Activated T-cell treated with anti-CD3 and anti-CD28 coated beads for 48 hours (primary cell): ENCODE measurements at regions not wholly inside any gene's neighbourhood (a gene's known extent, or its start where the extent isn't known, plus 50 kb on each side); places are given as distances from the start of the nearest gene placed in this dataset.
"Not testable (repeated sequence)": the region's sequence is repeated elsewhere in the genome, so short reads cannot be mapped to it uniquely, and the experiment has no call there.

Source experiments
- DNase-seq: peaks from one replicate; pipeline ENCODE4 v3.0.0-alpha.2; 2020; ENCODE audit warnings: low read depth

DNA sequence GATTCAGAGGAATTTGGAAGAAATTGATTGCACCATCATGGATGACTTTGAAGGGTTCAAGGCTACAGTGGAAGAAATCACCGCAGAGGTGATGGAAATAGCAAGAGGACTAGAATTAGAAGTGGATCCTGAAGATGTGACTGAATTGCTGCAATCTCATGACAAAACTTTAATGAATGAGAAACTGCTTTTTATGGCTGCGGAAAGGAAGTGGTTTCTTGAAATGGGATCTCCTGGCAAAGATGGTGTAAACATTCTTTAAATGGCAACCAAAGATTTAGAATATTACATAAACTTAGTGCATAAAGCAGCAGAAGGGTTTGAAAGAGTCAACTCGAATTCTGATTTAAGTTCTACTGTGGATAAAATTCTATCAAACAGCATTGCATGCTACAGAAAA, 698.6 kb downstream of the PLA2G4A start:
- no peak for DNase-seq

DNA sequence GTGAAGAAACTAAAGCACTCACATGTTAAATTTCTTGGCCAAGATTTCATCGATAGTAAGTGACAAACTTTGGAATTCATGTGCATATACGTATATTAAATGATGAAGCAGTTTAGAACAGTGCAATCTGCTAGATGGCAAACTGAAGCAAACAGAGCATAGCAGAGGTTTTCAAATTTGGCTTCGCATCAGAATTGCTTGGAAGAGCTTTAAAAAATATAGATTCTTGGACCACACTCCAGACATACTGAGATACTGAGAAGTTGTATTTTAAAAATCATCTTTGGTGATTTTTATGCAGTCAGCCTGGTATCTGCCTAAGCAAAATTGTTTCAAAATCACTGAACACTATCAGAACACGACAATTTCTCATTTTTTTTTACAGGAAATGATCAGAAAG, 709.2 kb downstream of the PLA2G4A start:
- no peak for DNase-seq

DNA sequence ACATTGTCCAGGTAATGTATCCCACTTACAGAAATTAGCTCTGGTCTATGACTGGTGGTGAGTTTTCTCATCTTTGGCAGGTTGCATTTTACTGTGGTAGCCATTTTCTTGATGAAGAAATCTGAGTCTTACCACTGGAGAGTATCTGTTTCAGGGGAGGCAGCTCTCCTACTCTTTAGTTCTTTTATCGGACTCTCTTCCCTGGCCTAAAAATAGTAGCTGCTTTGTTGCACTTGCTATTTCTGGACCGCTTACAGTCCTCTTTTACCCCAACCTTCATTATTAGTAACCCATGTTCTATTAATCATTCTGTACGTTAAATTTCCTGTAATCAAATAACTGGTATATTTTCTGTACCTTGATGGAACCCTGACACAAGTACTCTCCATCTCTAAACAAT, 720.8 kb downstream of the PLA2G4A start:
- DNase-seq: no peak

DNA sequence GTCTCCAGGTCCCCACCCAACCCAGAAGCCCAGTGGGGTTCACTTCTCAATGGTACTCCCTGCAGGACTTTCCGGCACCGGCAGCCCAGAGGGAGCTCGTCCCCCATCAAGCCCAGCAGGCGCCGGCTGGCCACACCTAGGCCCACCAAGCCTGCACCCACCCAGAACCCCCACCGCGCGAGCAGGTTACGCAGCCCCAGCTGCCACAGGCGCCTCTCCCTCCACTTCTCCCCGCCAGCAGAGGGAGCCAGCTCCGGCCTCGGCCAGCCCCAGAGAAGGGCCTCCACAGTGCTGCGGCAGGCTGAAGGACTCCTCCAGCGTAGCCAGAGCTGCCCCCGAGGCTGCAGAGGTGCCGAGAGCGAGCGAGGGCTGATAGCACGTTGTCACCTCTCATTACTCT, 722.3 kb downstream of the PLA2G4A start:
- no peak for DNase-seq

DNA sequence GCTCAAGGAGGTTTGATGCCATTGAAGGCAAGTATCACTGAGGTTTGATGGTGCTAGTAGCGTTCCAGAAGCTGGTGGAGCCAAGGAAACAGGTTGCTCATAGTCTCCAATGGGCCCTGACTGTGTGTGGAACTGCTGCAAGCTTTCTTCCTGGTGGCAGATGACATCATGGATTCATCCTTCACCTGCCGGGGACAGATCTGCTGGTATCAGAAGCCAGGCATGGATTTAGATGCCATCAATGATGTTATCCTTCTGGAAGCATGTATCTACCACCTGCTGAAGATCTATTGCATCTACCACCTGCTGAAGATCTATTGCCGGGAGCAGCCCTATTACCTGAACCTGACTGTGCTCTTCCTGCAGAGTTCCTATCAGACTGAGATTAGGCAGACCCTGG, 734.4 kb downstream of the PLA2G4A start:
- no peak for DNase-seq

DNA sequence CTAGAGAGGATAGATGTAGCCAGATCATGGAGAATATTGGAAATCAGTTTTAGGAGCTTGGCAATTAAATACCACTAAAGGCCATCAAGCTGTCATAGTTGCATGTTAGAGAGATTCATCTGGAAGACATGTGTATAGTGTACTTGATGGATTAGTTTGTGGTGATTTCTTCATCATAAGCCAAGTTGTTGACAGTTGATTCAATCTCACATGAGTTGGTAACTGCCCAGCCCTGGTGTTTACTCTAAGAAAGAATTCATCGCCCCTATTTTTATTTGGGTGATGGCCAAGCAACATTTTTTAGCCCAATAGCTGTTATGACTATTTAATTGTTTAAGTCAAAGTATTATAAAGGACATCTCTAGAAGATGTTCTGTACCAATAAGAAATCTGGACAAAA, 737.6 kb downstream of the PLA2G4A start:
- DNase-seq: no peak

DNA sequence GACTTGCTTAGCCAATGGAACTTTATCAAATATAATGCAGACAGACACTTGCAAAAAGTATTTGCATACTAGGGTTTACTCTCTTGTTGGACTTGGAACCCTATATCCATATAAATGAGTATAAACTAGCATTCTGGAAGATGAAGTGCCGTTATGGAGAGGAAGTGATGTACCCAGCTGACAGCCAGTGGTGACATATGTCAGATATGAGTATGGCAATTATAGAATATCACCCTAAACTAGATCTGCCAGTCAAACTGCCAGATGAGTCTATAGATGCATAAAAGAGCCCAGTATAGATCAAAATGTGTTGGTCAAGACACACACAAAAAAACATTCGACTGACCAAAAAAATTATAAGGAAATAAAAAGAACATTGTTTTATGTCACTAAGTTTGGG, 739.3 kb downstream of the PLA2G4A start:
- DNase-seq: no peak

DNA sequence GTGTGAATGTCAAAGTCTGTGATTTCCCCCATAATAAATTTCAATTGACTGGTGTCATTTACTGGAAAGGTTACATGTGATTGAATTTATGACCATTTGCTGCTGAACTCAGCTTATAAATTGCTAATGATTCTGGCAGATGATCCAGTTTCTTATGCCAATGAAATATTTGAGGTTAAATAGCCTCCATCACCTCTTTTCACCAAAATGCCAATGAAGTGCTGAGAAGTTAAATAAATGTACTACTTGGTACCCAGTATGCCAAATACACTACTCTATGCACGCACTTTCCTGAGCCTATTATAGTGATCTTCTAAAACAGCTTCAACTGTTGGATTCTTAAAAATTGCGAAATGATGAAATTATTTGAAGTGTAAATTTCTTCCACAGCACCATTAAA, 741.4 kb downstream of the PLA2G4A start:
- no peak for DNase-seq

DNA sequence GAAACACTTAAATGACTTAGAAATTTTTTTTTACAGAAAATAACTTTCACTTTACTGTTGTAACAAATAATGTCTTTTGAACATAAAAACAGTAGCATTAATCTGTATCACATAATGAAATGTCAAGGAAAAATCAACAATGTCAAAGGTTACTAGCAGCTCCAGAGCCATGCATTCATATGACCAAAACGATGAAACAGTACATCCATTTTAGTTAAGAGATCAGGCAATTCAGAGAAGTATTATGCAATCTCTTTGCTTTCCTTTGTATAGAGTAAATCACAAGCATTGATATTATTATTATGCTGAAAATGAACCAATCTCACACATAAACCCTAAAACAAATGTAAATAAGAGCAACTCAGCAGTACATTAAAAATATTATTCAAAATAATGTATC, 748.9 kb downstream of the PLA2G4A start:
- DNase-seq: no peak

DNA sequence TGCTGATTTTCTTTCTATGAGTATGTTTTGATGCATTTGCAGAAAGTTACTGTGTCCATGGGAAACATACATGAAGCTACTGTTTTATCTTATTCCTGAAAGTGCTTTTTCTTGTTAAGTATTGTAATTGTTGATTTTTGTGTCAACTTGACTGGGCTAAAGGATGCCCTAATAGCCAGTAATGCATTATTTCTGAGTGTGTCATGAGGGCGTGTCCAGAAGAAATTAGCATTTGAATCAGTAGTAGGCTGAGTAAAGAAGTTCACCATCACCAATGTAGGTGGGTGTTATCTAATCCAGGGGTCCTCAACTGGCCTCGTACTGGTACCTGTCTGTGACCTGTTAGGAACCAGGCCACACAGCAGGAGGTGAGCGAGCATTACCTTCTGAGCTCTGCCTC, 760.2 kb downstream of the PLA2G4A start:
- no peak for DNase-seq

DNA sequence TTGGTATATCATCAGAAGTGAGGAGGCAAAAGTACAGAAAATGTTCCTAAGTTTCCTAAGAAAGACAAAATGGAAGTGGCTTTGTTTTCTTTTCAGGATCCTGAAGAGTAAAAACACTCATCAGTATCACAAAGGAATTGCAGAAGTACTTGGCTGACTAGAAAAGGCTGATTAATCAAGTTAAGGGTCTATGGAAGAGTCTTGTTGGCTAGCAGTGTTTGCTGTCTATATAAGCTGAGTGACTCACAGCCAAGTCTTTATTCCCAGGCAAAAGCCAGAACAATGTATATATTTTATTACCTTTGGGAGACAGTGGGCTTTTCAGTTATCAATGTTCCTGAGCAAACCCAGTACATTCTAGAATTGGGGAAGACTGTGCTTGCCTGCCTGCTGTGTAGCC, 777.0 kb downstream of the PLA2G4A start:
- no peak for DNase-seq

DNA sequence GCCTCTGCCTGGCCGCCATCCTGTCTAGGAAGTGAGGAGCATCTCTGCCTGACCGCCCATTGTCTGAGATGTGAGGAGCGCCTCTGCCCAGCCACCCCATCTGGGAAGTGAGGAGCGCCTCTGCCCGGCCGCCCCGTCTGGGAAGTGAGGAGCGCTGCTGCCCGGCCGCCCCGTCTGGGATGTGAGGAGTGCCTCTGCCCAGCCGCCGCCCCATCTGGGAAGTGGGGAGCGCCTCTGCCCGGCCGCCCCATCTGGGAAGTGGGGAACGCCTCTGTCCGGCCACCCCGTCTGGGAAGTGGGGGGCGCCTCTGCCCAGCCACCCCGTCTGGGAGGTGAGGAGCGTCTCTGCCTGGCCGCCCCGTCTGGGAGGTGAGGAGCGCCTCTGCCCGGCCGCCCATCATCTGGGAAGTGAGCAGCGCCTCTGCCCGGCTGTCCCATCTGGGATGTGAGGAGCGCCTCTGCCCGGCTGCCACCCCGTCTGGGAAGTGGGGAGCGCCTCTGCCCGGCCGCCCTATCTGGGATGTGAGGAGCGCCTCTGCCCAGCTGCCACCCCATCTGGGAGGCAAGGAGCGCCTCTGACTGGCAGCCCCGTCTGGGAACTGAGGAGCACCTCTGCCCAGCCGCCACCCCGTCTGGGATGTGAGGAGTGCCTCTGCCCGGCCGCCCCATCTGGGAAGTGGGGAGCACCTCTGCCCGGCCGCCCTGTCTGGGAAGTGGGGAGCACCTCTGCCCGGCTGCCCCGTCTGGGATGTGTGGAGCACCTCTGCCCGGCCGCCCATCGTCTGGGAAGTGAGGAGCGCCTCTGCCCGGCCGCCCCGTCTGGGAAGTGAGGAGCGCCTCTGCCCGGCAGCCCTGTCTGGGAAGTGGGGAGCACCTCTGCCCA, 787.3 kb downstream of the PLA2G4A start:
- not testable (repeated sequence) for DNase-seq

DNA sequence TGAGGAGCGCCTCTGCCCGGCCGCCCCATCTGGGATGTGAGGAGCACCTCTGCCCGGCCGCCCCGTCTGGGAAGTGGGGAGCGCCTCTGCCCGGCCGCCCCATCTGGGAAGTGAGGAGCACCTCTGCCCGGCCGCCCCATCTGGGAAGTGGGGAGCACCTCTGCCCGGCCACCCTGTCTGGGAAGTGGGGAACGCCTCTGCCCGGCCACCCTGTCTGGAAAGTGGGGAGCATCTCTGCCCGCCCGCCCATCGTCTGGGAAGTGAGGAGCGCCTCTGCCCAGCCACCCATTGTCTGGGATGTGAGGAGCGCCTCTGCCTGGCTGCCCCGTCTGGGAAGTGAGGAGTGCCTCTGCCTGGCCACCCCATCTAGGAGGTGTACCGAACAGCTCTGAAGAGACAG, 788.1 kb downstream of the PLA2G4A start:
- DNase-seq: not testable (repeated sequence)

DNA sequence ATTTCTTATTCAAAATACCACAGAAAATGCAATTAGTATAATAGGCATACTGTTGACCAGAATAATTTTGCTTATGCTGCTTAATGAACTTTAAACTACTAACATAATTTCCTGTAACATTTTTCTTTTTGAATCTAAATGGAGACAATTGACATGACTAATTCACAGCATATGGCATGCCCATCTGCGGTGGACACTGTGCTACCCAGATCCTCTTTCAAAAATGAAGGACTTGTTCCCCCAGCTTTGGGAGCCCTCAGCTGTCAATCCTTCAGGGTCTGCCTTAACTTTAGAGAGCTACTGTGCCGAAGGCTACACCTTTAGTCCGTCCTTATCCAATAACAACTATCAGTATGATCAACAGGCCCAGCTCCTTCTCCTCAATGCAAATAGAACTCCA, 789.0 kb downstream of the PLA2G4A start:
- no peak for DNase-seq

DNA sequence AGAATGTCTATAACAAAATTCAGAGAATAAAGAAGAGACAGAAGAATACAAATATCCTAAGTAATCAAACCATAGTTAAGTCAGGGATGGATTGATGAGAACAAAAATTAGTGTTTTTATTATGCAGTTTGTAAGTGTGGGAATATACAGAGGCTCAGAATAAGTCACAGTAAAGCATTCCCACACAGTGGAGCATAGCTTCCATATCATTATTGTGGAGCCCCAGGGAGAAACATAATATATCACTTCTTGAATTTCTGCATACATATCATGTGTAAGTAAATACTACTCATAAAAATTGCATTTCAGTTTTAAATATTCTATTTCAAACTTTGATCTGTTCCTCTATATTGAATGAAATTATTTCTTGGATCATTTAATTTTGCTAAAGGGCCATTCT, 790.4 kb downstream of the PLA2G4A start:
- no peak for DNase-seq

DNA sequence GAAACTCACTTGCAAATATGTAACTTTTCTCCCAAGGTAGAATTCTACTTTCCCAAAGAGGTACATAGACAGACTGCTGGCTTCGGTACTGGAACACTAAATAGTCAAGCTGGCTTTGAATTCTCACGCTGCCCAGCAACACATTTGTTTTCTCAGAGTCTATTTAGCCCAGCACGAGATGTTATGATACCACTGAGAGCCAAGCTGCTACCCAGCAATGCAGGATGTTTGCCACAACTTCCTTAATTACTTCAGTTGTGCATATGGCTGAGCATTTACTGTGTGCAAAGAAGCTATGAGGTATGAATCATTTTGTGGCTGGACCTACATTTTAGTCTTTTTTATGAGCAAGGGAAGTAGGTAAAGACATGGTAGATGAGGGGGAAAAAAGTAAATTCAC, 793.2 kb downstream of the PLA2G4A start:
- DNase-seq: no peak

DNA sequence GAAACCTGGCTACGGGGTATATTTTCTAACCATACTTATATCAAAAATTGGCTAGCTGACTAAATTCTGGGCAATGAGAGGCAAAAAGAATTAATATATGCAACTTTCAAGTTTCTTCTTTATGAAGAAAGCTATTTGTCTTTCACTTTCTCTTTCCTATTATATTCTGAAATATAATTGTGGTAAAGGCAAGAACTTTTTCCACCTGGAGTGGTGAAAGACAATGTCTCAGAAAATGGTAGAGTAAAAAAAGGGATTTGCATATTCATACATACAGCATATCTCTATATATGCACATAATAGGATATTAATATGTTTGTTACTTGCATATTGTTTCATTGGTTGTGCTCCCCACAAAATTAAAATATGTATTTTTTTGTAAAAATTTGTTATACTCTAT, 793.8 kb downstream of the PLA2G4A start:
- no peak for DNase-seq

DNA sequence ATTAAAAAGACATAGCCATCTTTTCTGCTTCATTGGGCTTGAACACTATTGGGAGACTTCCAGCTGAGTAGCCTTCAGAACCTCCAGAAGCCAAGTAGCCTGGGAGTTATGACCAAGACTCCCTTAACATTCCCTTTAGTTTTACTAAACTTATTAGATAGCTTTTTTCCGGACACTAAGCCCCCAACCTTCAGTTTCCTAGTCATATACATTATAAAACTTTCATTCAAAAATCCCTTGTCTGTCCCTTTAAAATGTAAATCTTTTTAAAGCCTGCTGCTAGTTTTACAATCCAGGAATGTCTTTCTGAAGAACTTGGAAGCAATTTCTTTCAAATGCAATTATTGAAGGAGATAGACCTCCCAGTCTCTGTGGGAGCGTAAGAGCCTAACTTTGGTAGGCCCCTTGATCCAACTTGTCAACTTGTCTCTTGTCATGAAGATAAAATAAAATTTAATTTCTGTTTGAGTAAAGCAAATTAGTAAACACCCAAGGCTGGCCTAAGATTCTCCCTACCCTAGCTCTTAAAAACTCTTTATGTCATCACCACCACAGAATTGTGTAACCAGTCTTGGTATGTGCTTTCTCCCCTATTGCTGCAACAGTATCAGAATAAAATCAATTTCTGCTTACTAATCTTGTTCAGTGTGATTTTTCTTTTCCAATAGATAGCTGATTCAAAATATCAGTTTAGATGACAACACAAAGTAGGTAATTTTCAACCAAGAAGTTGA, 796.2 kb downstream of the PLA2G4A start:
- no peak for DNase-seq

DNA sequence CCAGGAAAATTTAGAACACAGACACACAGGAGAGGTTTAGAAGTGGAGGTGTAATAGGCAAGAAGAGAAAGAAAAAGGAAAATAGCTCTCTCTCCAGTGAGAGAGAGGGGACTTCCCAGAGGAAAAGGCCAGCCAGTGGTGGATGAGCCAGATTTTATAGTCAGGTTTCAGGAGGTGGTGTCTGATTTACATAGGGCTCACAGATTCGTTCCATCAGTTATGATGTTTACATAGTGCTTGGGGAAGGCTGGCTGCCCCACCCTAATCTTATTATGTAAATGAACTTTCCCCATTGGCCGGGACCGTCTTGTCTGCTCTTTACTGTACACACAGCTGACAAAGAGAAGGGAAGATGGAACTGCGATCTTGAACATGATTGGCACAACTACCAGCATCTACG, 797.3 kb downstream of the PLA2G4A start:
- no peak for DNase-seq

DNA sequence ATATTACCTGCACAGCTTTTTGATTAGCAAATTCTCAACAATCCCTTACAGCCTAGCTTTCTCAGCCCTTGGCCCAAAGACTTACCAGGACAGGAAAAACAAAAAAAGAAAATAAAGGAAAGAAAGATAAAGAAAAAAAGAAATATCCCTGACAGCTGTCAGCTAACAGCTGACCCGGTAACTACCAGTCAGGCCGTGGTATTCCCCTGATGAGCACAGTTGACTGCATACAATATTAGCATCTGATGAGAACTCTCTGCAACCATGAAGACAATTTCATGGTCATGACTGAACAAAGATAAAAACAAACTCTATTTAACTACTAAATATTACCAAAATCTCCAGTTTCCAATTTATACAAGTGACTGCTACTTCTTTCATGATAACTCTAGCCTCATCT, 798.8 kb downstream of the PLA2G4A start:
- DNase-seq: no peak

DNA sequence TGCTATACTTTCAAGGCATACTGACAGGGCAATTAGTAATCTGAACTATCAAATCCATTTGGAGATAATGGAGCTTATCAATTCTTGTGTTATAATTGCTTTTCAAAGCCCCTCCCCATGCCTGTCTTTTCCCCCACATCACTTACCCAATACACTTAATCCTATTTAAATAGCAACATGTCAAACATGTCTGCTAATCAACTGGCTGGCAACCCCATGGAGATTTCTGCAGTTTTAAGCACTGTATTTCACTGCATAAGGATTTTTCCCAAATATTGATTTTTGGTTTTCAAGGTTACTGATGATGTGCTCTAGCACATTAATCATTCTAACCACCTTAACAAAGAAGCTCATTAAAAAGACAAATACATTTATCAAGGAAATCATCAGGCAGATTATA, 800.3 kb downstream of the PLA2G4A start:
- DNase-seq: no peak

DNA sequence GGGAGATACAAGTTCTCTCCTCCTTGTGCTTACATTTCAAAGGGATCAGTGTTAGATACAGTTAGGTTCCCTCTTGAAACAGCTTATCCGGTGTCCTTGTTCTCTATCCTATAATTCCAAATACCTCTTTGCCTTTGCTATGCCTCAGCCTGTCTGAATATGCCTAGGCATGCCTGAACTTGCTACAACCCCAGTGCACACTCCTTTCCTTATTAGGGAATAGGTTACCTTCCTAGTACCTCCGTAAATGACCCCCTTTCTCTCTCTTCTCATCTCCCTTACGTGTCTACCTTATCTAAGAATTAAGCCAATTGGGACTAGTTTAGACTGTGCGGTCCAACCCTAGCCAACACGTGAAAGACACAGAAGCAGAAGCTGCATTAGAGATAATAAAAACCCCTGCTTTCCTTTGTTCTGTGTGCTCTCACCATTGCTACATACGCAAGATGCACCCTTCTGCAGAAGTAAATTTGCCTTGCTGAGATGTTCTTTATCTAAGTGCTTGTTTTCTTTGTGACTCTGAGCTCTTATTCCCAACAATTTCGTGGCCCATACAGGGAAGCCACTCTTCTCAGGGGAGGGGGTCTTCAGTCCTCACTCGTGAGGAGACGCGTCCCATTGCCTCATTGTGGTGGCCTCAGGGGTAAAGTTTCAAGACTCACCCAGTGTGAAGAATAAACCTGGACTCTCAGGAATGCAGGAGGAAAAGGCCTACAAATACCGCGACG, 802.1 kb downstream of the PLA2G4A start:
- no peak for DNase-seq

DNA sequence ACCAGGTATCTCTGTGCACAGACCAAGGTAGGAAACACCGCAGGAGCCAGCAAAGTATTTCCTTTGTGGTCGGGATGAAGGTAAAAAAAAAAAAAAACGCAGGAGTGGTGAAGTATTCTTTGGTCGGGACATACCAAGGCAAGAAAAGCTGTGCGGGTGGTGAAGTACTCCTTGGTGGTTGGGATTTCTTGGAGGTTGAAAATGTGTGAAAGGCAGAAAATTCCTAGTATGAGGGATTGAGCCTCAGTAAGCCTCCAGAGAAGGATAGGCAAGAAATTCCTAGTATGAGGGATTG, 802.6 kb downstream of the PLA2G4A start:
- DNase-seq: no peak
